ENCODE measurements at regions not wholly inside any gene's neighbourhood (a gene's known extent, or its start where the extent isn't known, plus 50 kb on each side); places are given as distances from the start of the nearest gene placed in this dataset.

GRCh38 chr3:31145062-31145461 is 250.6 kb upstream of the GADL1 start:
- ChIA-PET RAD21 (ENCODE audit: low non-redundant PET in 1 of 2, low total read pairs in 2 of 2, uncharacterized antibody in 2 of 2, unreplicated experiment in 2 of 2) (no interaction called here), CTCF (no interaction called here), POLR2A (no interaction called here)
- Histone ChIP-seq H3K4me3 (replicated peaks in 1 of 2; ENCODE audit: low read depth in 1 of 2, low read length in 2 of 2) (no peak overlapping the region), H2AFZ (ENCODE audit: low read depth, low read length, poor library complexity, severe bottlenecking) (no peak overlapping the region), H3K27ac (ENCODE audit: low read depth, low read length) (no peak overlapping the region), H4K20me1 (ENCODE audit: insufficient read depth) (no peaks in the 10 kb centered on the region), H3K9me3 (ENCODE audit: control insufficient read depth in 1 of 2, insufficient read depth in 1 of 2, low read depth in 1 of 2, low read length in 2 of 2) (peaks cover 0 to 3% of the 10 kb centered on the region in 2 experiments; a peak in 1 of 4 replicates), H3K36me3 (ENCODE audit: control insufficient read depth in 1 of 2, insufficient read depth in 2 of 2, low read length in 2 of 2) (no peaks in the 10 kb centered on the region), H3K9me2 (ENCODE audit: insufficient read depth) (no peaks in the 10 kb centered on the region), H3K79me2 (ENCODE audit: insufficient read depth, low read length) (no peaks in the 10 kb centered on the region), H3K4me1 (ENCODE audit: control insufficient read depth in 1 of 2, insufficient read depth in 2 of 2, low read length in 2 of 2) (no peaks in the 10 kb centered on the region; a peak in 1 of 4 replicates), H3K4me2 (ENCODE audit: low read length) (no peak overlapping the region), H3K27me3 (ENCODE audit: insufficient read depth, low read length) (no peaks in the 10 kb centered on the region), H3K9ac (ENCODE audit: low read length) (no peak overlapping the region)
- DNase-seq (ENCODE audit: low read depth, low spot score) (no peak), ATAC-seq (no peak)
- intact Hi-C loops (cut with micrococcal nuclease): no loop called here
- no peak for TF ChIP-seq RAD21 (IDR thresholded peaks at IDR 0.05; ENCODE audit: low read depth)
- no peak for TF ChIP-seq SRF (IDR thresholded peaks at IDR 0.05; ENCODE audit: low read depth)
- no peak for TF ChIP-seq SIN3A (IDR thresholded peaks at IDR 0.05; ENCODE audit: low read depth)
- TF ChIP-seq ZFX (IDR thresholded peaks at IDR 0.05): no peak
- TF ChIP-seq CEBPB (IDR thresholded peaks at IDR 0.05; ENCODE audit: low read depth): no peak
- TF ChIP-seq TCF7L2 (IDR thresholded peaks at IDR 0.05; ENCODE audit: borderline replicate concordance, extremely low read depth, insufficient read depth, insufficient read length): no peak
- no peak for TF ChIP-seq YY1 (IDR thresholded peaks at IDR 0.05; ENCODE audit: extremely low read depth, insufficient replicate concordance, low read depth, low read length)
- no peak for TF ChIP-seq REST (IDR thresholded peaks at IDR 0.05; ENCODE audit: low read depth)
- no peak for TF ChIP-seq CTCF (IDR thresholded peaks at IDR 0.05 in 2 of 3, conservative IDR thresholded peaks at IDR 0.05 in 1 of 3; ENCODE audit: borderline replicate concordance in 1 of 3, insufficient read depth in 1 of 3, low read depth in 2 of 3, low read length in 2 of 3)
- TF ChIP-seq ZBTB33 (IDR thresholded peaks at IDR 0.05; ENCODE audit: extremely low read depth, insufficient replicate concordance, low read length): no peak
- no peak for TF ChIP-seq JUND (IDR thresholded peaks at IDR 0.05)
- no TSS peak for BruUV-seq (replicated peaks)

All from HCT116 (cell line).